IMR-90 (cell line): ENCODE measurements at regions not wholly inside any gene's neighbourhood (a gene's known extent, or its start where the extent isn't known, plus 50 kb on each side); places are given as distances from the start of the nearest gene placed in this dataset.

ENCODE experiments used
- ATAC-seq: fragments of 200-7000 bp; cut with Tn5 transposase; 2 replicates; pipeline ENCODE4 v1.9.1; 2020; ENCODE audit warnings: low read depth, mild to moderate bottlenecking, moderate library complexity
- BruUV-seq: library from RNA; stranded (reverse); fragments of 400-500 nt; replicated peaks from 2 replicates; lab custom pipeline; 2021; lab: Mats Ljungman, UMichigan
- CTCF ChIA-PET: fragments of 300-600 bp; formaldehyde crosslinking; extraction: SDS; loops from one replicate; lab custom pipeline; 2021; ENCODE audit warnings: antibody characterized with exemption; lab: Yijun Ruan, JAX
- POLR2A ChIA-PET: fragments of 300-600 bp; sonication (Branson Sonifier 250); formaldehyde crosslinking; loops from one replicate; lab custom pipeline; 2022; ENCODE audit warnings: antibody characterized with exemption; ENCODE audit not compliant: unreplicated experiment; lab: Charles Lee
- DNase-seq: peaks from one replicate; pipeline ENCODE4 v3.0.0; 2013
- H2AFZ ChIP-seq: replicated peaks from 2 replicates; pipeline ENCODE3; 2013; ENCODE audit warnings: low read length, mild to moderate bottlenecking; ENCODE audit not compliant: poor library complexity
- H2AK5ac ChIP-seq: 2 replicates; pipeline ENCODE4 v1.6.1; 2013; ENCODE audit warnings: low read depth, low read length, inconsistent platforms
- H2AK9ac ChIP-seq: replicated peaks from 2 replicates; pipeline ENCODE3; 2013; ENCODE audit warnings: mild to moderate bottlenecking, low read depth, low read length, moderate library complexity; ENCODE audit not compliant: poor library complexity
- H2BK120ac ChIP-seq: 2 replicates; pipeline ENCODE4 v1.6.1; 2013; ENCODE audit warnings: low read depth, low read length, inconsistent platforms
- H2BK15ac ChIP-seq: 3 replicates; pipeline ENCODE4 v1.6.1; 2013; ENCODE audit warnings: low read depth, low read length, inconsistent platforms
- H2BK20ac ChIP-seq: 2 replicates; pipeline ENCODE4 v1.6.1; 2013; ENCODE audit warnings: low read depth, mild to moderate bottlenecking, inconsistent platforms, low read length, moderate library complexity
- H2BK5ac ChIP-seq: 2 replicates; pipeline ENCODE4 v1.6.1; 2013; ENCODE audit warnings: mild to moderate bottlenecking, low read depth, low read length, inconsistent platforms; ENCODE audit not compliant: poor library complexity, severe bottlenecking
- H3K14ac ChIP-seq: replicated peaks from 2 replicates; pipeline ENCODE4 v1.6.1; 2013; ENCODE audit warnings: low read depth, low read length, inconsistent platforms
- H3K18ac ChIP-seq: 2 replicates; pipeline ENCODE4 v1.6.1; 2013; ENCODE audit warnings: low read depth, low read length, control low read depth
- H3K23ac ChIP-seq: 2 replicates; pipeline ENCODE4 v1.6.1; 2013; ENCODE audit warnings: low read depth, low read length, inconsistent platforms
- H3K27ac ChIP-seq: 2 replicates; pipeline ENCODE4 v1.5.1; 2013; ENCODE audit warnings: mild to moderate bottlenecking, control low read depth, low read length; ENCODE audit not compliant: insufficient read depth
- H3K27me3 ChIP-seq: 2 replicates; pipeline ENCODE4 v1.6.1; 2013; ENCODE audit warnings: low read length; ENCODE audit not compliant: control insufficient read depth, insufficient read depth
- H3K36me3 ChIP-seq: 2 replicates; pipeline ENCODE4 v1.6.1; 2013; ENCODE audit warnings: low read length, mixed read lengths; ENCODE audit not compliant: control insufficient read depth, insufficient read depth
- H3K4ac ChIP-seq: 2 replicates; pipeline ENCODE4 v1.6.1; 2013; ENCODE audit warnings: low read depth, low read length, inconsistent platforms
- H3K4me1 ChIP-seq: 2 replicates; pipeline ENCODE4 v1.6.1; 2013; ENCODE audit warnings: low read length, mixed read lengths; ENCODE audit not compliant: control insufficient read depth, insufficient read depth
- H3K4me2 ChIP-seq: 2 replicates; pipeline ENCODE4 v1.6.1; 2013; ENCODE audit warnings: low read depth, mild to moderate bottlenecking, control low read depth, low read length, moderate library complexity
- H3K4me3 ChIP-seq: 2 replicates; pipeline ENCODE4 v1.5.1; 2013; ENCODE audit warnings: low read depth, mild to moderate bottlenecking, control low read depth, low read length, moderate library complexity; ENCODE audit not compliant: insufficient read depth
- H3K56ac ChIP-seq: 2 replicates; pipeline ENCODE4 v1.6.1; 2013; ENCODE audit warnings: low read length, inconsistent platforms; ENCODE audit not compliant: insufficient read depth; ENCODE audit errors: extremely low read depth
- H3K79me1 ChIP-seq, 2 experiments: 2 replicates each; pipeline ENCODE4 v1.6.1; 2013; ENCODE audit warnings: low read length in 2 of 2, inconsistent platforms in 1 of 2, low read depth in 1 of 2
- H3K9ac ChIP-seq: 2 replicates; pipeline ENCODE4 v1.6.1; 2013; ENCODE audit warnings: low read depth, low read length, control low read depth
- H3K9me1 ChIP-seq: 2 replicates; pipeline ENCODE4 v1.6.1; 2013; ENCODE audit warnings: low read length, inconsistent platforms; ENCODE audit not compliant: insufficient read depth
- H3K9me3 ChIP-seq: 2 replicates; pipeline ENCODE4 v1.6.1; 2013; ENCODE audit warnings: low read length; ENCODE audit not compliant: control insufficient read depth, insufficient read depth
- H4K20me1 ChIP-seq: 2 replicates; pipeline ENCODE4 v1.6.1; 2013; ENCODE audit warnings: low read length, inconsistent platforms; ENCODE audit not compliant: insufficient read depth
- H4K5ac ChIP-seq: 2 replicates; pipeline ENCODE4 v1.6.1; 2013; ENCODE audit warnings: mild to moderate bottlenecking, low read depth, low read length, control low read depth
- H4K8ac ChIP-seq, 2 experiments: 2 replicates each; pipeline ENCODE4 v1.6.1; 2013; ENCODE audit warnings: low read depth in 2 of 2, low read length in 2 of 2, control low read depth in 1 of 2, inconsistent platforms in 1 of 2
- H4K91ac ChIP-seq: 2 replicates; pipeline ENCODE4 v1.6.1; 2013; ENCODE audit warnings: low read depth, low read length, inconsistent platforms; ENCODE audit not compliant: insufficient read depth
- BHLHE40 ChIP-seq: fragments of 150-350 bp; IDR thresholded peaks from 2 replicates; pipeline ENCODE4 v1.6.1; 2016; ENCODE audit warnings: mild to moderate bottlenecking, low read depth, low read length
- CEBPB ChIP-seq: IDR thresholded peaks from 2 replicates; pipeline ENCODE4 v1.6.1; 2012; ENCODE audit warnings: low read depth, low read length, improper control_type of control experiment
- CHD1 ChIP-seq: IDR thresholded peaks from 2 replicates; pipeline ENCODE4 v1.6.1; 2012; ENCODE audit warnings: low read depth, low read length, improper control_type of control experiment
- FOS ChIP-seq: fragments of 150-350 bp; IDR thresholded peaks from 2 replicates; pipeline ENCODE4 v1.6.1; 2016; ENCODE audit warnings: low read depth, low read length
- MAFK ChIP-seq: IDR thresholded peaks from 2 replicates; pipeline ENCODE4 v1.6.1; 2012; ENCODE audit warnings: low read depth, low read length, improper control_type of control experiment
- MAZ ChIP-seq: IDR thresholded peaks from 2 replicates; pipeline ENCODE4 v1.6.1; 2012; ENCODE audit warnings: low read depth, mild to moderate bottlenecking, low read length, improper control_type of control experiment, moderate library complexity, borderline replicate concordance
- MXI1 ChIP-seq: IDR thresholded peaks from 2 replicates; pipeline ENCODE4 v1.6.1; 2012; ENCODE audit warnings: low read depth, mild to moderate bottlenecking, low read length, moderate library complexity, borderline replicate concordance
- NFE2L2 ChIP-seq: fragments of 150-350 bp; IDR thresholded peaks from 2 replicates; pipeline ENCODE4 v1.6.1; 2016; ENCODE audit warnings: low read depth, mild to moderate bottlenecking, low read length
- POLR2A ChIP-seq: IDR thresholded peaks from 2 replicates; pipeline ENCODE4 v1.6.1; 2012; ENCODE audit warnings: mild to moderate bottlenecking, low read depth, low read length
- RAD21 ChIP-seq: IDR thresholded peaks from 2 replicates; pipeline ENCODE4 v1.6.1; 2012; ENCODE audit warnings: low read length, improper control_type of control experiment
- RCOR1 ChIP-seq: IDR thresholded peaks from 2 replicates; pipeline ENCODE4 v1.6.1; 2012; ENCODE audit warnings: mild to moderate bottlenecking, low read length, improper control_type of control experiment; ENCODE audit not compliant: insufficient replicate concordance
- SMC3 ChIP-seq: fragments of 150-350 bp; IDR thresholded peaks from 2 replicates; pipeline ENCODE4 v1.6.1; 2016; ENCODE audit warnings: low read depth, mild to moderate bottlenecking, antibody characterized with exemption, low read length, moderate library complexity
- WGBS, 2 experiments: methylation state at CpG; one replicate each; pipeline versions ENCODE4 v1.1.5 to v1.1.7; 2013; ENCODE audit warnings: missing lambda C conversion rate in 2 of 2; ENCODE audit not compliant: insufficient read length in 1 of 2; ENCODE audit errors: extremely low coverage in 2 of 2; 5-methylcytosine and 5-hydroxymethylcytosine counted together
- dilution Hi-C: fragments of 300-500 bp; cut with HindIII; formaldehyde crosslinking; loops from one replicate; pipeline ENCODE4 v1.14.3; 2018; ENCODE audit warnings: low sequenced_read_pairs; ENCODE audit not compliant: unreplicated experiment
- in situ Hi-C: fragments of 300-500 bp; cut with MboI; formaldehyde crosslinking; loops from 3 replicates; pipeline ENCODE4 v1.14.3; 2019; ENCODE audit warnings: low sequenced_read_pairs, inconsistent platforms, mixed read lengths
- intact Hi-C: fragments of 100-400 bp; cut with micrococcal nuclease; formaldehyde crosslinking; loops from 2 replicates; pipeline ENCODE4 v1.10.0; 2022
- TF ChIP-seq, protein P1 (sequence below): conservative IDR thresholded peaks from 2 replicates; pipeline ENCODE4 v1.5.1; 2012; ENCODE audit warnings: mild to moderate bottlenecking, low read depth, low read length, improper control_type of control experiment
- TF ChIP-seq, protein P2 (sequence below): fragments of 150-350 bp; IDR thresholded peaks from 2 replicates; pipeline ENCODE4 v1.6.1; 2017; ENCODE audit warnings: mild to moderate bottlenecking, antibody characterized with exemption, low read length, low read depth
- TF ChIP-seq, protein P3 (sequence below): fragments of 150-350 bp; IDR thresholded peaks from 2 replicates; pipeline ENCODE4 v1.6.1; 2016; ENCODE audit warnings: low read depth, mild to moderate bottlenecking, low read length, moderate library complexity, borderline replicate concordance

DNA sequence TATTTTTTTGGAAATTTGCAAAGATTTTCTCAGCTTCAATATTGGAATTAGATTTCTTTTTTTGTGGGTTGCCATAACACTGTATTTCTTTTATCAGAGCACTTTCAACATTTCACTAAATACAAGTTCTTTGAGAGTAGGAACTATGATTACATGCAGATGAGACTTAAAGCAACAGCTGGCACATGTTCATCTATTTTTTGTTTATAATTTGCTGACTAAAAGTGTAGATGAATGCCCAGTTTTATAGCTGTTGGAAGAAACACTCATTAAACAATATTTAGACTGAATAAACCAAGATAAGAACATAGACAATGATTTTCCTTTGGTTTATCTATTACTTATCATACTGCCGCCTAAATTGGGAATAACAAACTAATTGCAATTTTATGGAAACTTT lies 803.0 kb upstream of the KLHL1 start:
- Histone ChIP-seq H3K9me1 (no peaks in the 10 kb centered on the region), H3K23ac (no peak overlapping the region), H3K27ac (no peak overlapping the region), H2BK15ac (no peak overlapping the region), H3K4me3 (no peak overlapping the region), H2AK5ac (no peak overlapping the region), H3K14ac (no peak overlapping the region), H2AFZ (no peak overlapping the region), H3K9ac (no peak overlapping the region), H3K27me3 (no peaks in the 10 kb centered on the region), H2BK120ac (no peak overlapping the region), H4K20me1 (no peaks in the 10 kb centered on the region), H4K91ac (no peak overlapping the region), H4K5ac (no peak overlapping the region), H4K8ac (no peak overlapping the region), H3K36me3 (no peaks in the 10 kb centered on the region), H3K9me3 (no peaks in the 10 kb centered on the region), H3K18ac (no peak overlapping the region), H2BK5ac (no peak overlapping the region), H3K4me2 (no peak overlapping the region), H3K56ac (no peak overlapping the region), H3K4ac (no peak overlapping the region), H3K79me1 (no peaks in the 10 kb centered on the region), H2BK20ac (no peak overlapping the region), H3K4me1 (no peaks in the 10 kb centered on the region), H2AK9ac (no peak overlapping the region)
- POLR2A ChIA-PET: no interaction called here
- in situ Hi-C loops: no loop called here
- no peak for TF ChIP-seq FOS
- TF ChIP-seq MAFK: no peak
- no peak for TF ChIP-seq RCOR1
- no peak for TF ChIP-seq RAD21
- TF ChIP-seq SMC3: no peak
- TF ChIP-seq MAZ: no peak
- TF ChIP-seq CHD1: no peak
- TF ChIP-seq, protein P1, sequence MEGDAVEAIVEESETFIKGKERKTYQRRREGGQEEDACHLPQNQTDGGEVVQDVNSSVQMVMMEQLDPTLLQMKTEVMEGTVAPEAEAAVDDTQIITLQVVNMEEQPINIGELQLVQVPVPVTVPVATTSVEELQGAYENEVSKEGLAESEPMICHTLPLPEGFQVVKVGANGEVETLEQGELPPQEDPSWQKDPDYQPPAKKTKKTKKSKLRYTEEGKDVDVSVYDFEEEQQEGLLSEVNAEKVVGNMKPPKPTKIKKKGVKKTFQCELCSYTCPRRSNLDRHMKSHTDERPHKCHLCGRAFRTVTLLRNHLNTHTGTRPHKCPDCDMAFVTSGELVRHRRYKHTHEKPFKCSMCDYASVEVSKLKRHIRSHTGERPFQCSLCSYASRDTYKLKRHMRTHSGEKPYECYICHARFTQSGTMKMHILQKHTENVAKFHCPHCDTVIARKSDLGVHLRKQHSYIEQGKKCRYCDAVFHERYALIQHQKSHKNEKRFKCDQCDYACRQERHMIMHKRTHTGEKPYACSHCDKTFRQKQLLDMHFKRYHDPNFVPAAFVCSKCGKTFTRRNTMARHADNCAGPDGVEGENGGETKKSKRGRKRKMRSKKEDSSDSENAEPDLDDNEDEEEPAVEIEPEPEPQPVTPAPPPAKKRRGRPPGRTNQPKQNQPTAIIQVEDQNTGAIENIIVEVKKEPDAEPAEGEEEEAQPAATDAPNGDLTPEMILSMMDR: no peak
- TF ChIP-seq CEBPB: no peak
- no peak for TF ChIP-seq NFE2L2
- TF ChIP-seq, protein P2, sequence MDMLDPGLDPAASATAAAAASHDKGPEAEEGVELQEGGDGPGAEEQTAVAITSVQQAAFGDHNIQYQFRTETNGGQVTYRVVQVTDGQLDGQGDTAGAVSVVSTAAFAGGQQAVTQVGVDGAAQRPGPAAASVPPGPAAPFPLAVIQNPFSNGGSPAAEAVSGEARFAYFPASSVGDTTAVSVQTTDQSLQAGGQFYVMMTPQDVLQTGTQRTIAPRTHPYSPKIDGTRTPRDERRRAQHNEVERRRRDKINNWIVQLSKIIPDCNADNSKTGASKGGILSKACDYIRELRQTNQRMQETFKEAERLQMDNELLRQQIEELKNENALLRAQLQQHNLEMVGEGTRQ: no peak
- TF ChIP-seq POLR2A: no peak
- TF ChIP-seq, protein P3, sequence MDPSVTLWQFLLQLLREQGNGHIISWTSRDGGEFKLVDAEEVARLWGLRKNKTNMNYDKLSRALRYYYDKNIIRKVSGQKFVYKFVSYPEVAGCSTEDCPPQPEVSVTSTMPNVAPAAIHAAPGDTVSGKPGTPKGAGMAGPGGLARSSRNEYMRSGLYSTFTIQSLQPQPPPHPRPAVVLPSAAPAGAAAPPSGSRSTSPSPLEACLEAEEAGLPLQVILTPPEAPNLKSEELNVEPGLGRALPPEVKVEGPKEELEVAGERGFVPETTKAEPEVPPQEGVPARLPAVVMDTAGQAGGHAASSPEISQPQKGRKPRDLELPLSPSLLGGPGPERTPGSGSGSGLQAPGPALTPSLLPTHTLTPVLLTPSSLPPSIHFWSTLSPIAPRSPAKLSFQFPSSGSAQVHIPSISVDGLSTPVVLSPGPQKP: no peak
- TF ChIP-seq MXI1: no peak
- no peak for TF ChIP-seq BHLHE40
- no TSS peak for BruUV-seq
- dilution Hi-C loops: no loop called here
- ATAC-seq: no peak
- intact Hi-C loops: no loop called here
- CTCF ChIA-PET: no interaction called here
- WGBS, 2 experiments: no CpG with 5 or more reads among the region's 1 CpG
- no peak for DNase-seq
